GM12878 (cell line): ENCODE measurements at regions not wholly inside any gene's neighbourhood (a gene's known extent, or its start where the extent isn't known, plus 50 kb on each side); places are given as distances from the start of the nearest gene placed in this dataset.

ENCODE experiments used
- ATAC-seq: fragments of 200-7000 bp; cut with Tn5 transposase; 3 replicates; pipeline ENCODE4 v1.9.1; 2020; ENCODE audit warnings: mild to moderate bottlenecking, moderate library complexity
- BruUV-seq: library from RNA; stranded (reverse); fragments of 400-500 nt; replicated peaks from 2 replicates; lab custom pipeline; 2021; lab: Mats Ljungman, UMichigan
- CTCF ChIA-PET: fragments of 300-600 bp; sonication (Branson Sonifier 250); formaldehyde crosslinking; extraction: SDS; loops from one replicate; lab custom pipeline; 2021; ENCODE audit warnings: inconsistent platforms; lab: Yijun Ruan, JAX
- POLR2A ChIA-PET: fragments of 350-600 bp; formaldehyde crosslinking; extraction: SDS; loops from one replicate; lab custom pipeline; 2021; ENCODE audit warnings: inconsistent platforms; lab: Charles Lee
- RAD21 ChIA-PET: fragments of 300-600 bp; sonication (Branson Sonifier 250); formaldehyde crosslinking; loops from one replicate; lab custom pipeline; 2023; ENCODE audit warnings: antibody characterized with exemption; ENCODE audit not compliant: unreplicated experiment; lab: Charles Lee
- SMC1A ChIA-PET: fragments of 300-600 bp; sonication (Branson Sonifier 250); formaldehyde crosslinking; loops from one replicate; lab custom pipeline; 2023; ENCODE audit not compliant: unreplicated experiment, uncharacterized antibody; lab: Charles Lee
- DNase-seq: peaks from one replicate; pipeline ENCODE4 v3.0.0-alpha.2; 2011; ENCODE audit warnings: low read depth, low spot score
- FAIRE-seq: peaks from 3 replicates; lab custom pipeline; 2011; peaks lifted over from hg19 to GRCh38; lab: Jason Lieb, UNC
- H2AFZ ChIP-seq: 2 replicates; pipeline ENCODE4 v1.6.0; 2011; ENCODE audit warnings: low read depth, low read length, control low read depth; ENCODE audit not compliant: control insufficient read depth
- H3K27ac ChIP-seq: 2 replicates; pipeline ENCODE4 v1.5.1; 2011; ENCODE audit warnings: control low read depth; ENCODE audit not compliant: control insufficient read depth, insufficient read depth
- H3K27me3 ChIP-seq, 2 experiments: replicated peaks in 1 of 2; 2 replicates each; pipeline versions ENCODE4 v1.6.0 to v1.6.1; 2011; ENCODE audit warnings: low read length in 1 of 2; ENCODE audit not compliant: control insufficient read depth in 2 of 2, insufficient read depth in 2 of 2
- H3K36me3 ChIP-seq, 2 experiments: 2 replicates each; pipeline ENCODE4 v1.5.1; 2011; ENCODE audit warnings: low read length in 1 of 2; ENCODE audit not compliant: control insufficient read depth in 2 of 2, insufficient read depth in 2 of 2
- H3K4me1 ChIP-seq: 2 replicates; pipeline ENCODE4 v1.6.1; 2011; ENCODE audit warnings: mild to moderate bottlenecking, low read length, moderate library complexity, mixed read lengths; ENCODE audit not compliant: control insufficient read depth, insufficient read depth
- H3K4me2 ChIP-seq: 2 replicates; pipeline ENCODE4 v1.6.0; 2011; ENCODE audit warnings: control low read depth; ENCODE audit not compliant: control insufficient read depth, insufficient read depth
- H3K4me3 ChIP-seq: fragments of 200-600 bp; sonication (generic); 2 replicates; pipeline ENCODE4 v1.5.1; 2016
- H3K79me2 ChIP-seq: 2 replicates; pipeline ENCODE4 v1.6.0; 2011; ENCODE audit warnings: low read length; ENCODE audit not compliant: control insufficient read depth, insufficient read depth
- H3K9ac ChIP-seq: 2 replicates; pipeline ENCODE4 v1.8.0; 2011; ENCODE audit warnings: low read length, control low read depth, mixed read lengths; ENCODE audit not compliant: control insufficient read depth, insufficient read depth
- H3K9me3 ChIP-seq: replicated peaks from 3 replicates; pipeline ENCODE4 v1.5.1; 2011; ENCODE audit warnings: mild to moderate bottlenecking, low read length; ENCODE audit not compliant: control insufficient read depth, insufficient read depth
- H4K20me1 ChIP-seq: 2 replicates; pipeline ENCODE4 v1.6.0; 2011; ENCODE audit not compliant: control insufficient read depth, insufficient read depth
- CBFB ChIP-seq: IDR thresholded peaks from 2 replicates; pipeline ENCODE4 v1.6.1; 2016; ENCODE audit warnings: antibody characterized with exemption, low read depth
- E4F1 ChIP-seq: fragments of 450-650 bp; IDR thresholded peaks from 2 replicates; pipeline ENCODE4 v1.6.1; 2018; ENCODE audit warnings: borderline replicate concordance, mild to moderate bottlenecking; ENCODE audit not compliant: partially characterized antibody
- EGR1 ChIP-seq, 2 experiments: IDR thresholded peaks; 1 replicate in 1 of 2; 2 replicates in 1 of 2; pipeline ENCODE4 v1.6.1; 2011 to 2012; ENCODE audit warnings: low read depth in 2 of 2, low read length in 2 of 2, borderline replicate concordance in 1 of 2, mild to moderate bottlenecking in 1 of 2, moderate library complexity in 1 of 2
- IKZF1 ChIP-seq: fragments of 450-650 bp; conservative IDR thresholded peaks from 2 replicates; pipeline ENCODE4 v1.6.1; 2017; ENCODE audit warnings: antibody characterized with exemption, mild to moderate bottlenecking
- NBN ChIP-seq: fragments of 450-650 bp; IDR thresholded peaks from 2 replicates; pipeline ENCODE4 v1.6.1; 2016
- NFYB ChIP-seq: IDR thresholded peaks from 2 replicates; pipeline ENCODE4 v1.6.1; 2011; ENCODE audit warnings: low read depth, mild to moderate bottlenecking, low read length, improper control_type of control experiment, moderate library complexity; ENCODE audit not compliant: insufficient read depth
- NR2C1 ChIP-seq: fragments of 450-650 bp; IDR thresholded peaks from 2 replicates; pipeline ENCODE4 v1.6.1; 2017; ENCODE audit warnings: antibody characterized with exemption, mild to moderate bottlenecking, moderate library complexity
- PAX8 ChIP-seq: fragments of 450-650 bp; IDR thresholded peaks from 2 replicates; pipeline ENCODE4 v1.6.1; 2017; ENCODE audit warnings: mild to moderate bottlenecking, moderate library complexity
- POU2F2 ChIP-seq: IDR thresholded peaks from 3 replicates; pipeline ENCODE4 v1.6.1; 2011; ENCODE audit warnings: low read depth, mild to moderate bottlenecking, low read length, borderline replicate concordance
- SUPT20H ChIP-seq: IDR thresholded peaks from 2 replicates; pipeline ENCODE4 v1.6.1; 2011; ENCODE audit warnings: low read depth, mild to moderate bottlenecking, low read length, moderate library complexity, borderline replicate concordance; ENCODE audit not compliant: control insufficient read depth
- TCF3 ChIP-seq: IDR thresholded peaks from 2 replicates; pipeline ENCODE4 v1.6.1; 2012; ENCODE audit warnings: low read depth, mild to moderate bottlenecking, low read length, borderline replicate concordance; ENCODE audit not compliant: insufficient read depth
- YY1 ChIP-seq: IDR thresholded peaks from 2 replicates; pipeline ENCODE4 v1.6.1; 2011; ENCODE audit warnings: low read depth, mild to moderate bottlenecking, low read length
- ZNF274 ChIP-seq: IDR thresholded peaks from one replicate; pipeline ENCODE4 v1.8.0; 2011; ENCODE audit not compliant: insufficient read length, insufficient read depth
- ZZZ3 ChIP-seq: IDR thresholded peaks from 2 replicates; pipeline ENCODE4 v1.6.1; 2011; ENCODE audit warnings: low read depth; ENCODE audit not compliant: control insufficient read depth, insufficient read length
- in situ Hi-C: fragments of 300-500 bp; cut with MboI; formaldehyde crosslinking; loops from 9 replicates; pipeline ENCODE4 v1.14.3; 2018; ENCODE audit warnings: mixed read lengths
- intact Hi-C: fragments of 100-400 bp; cut with micrococcal nuclease; formaldehyde crosslinking; loops from one replicate; pipeline ENCODE4 v1.14.2; 2022; ENCODE audit not compliant: unreplicated experiment

- FAIRE-seq (no peak), DNase-seq (no peak), ATAC-seq (no peak)
- ChIA-PET SMC1A (no interaction called here), POLR2A (no interaction called here), RAD21 (no interaction called here), CTCF (no interaction called here)
- H3K9me3 ChIP-seq: no peaks in the 10 kb centered on the region
- no TSS peak for BruUV-seq
- no peak overlapping the region for H3K4me2 ChIP-seq
- H3K27me3 ChIP-seq: no peaks in the 10 kb centered on the region
- H3K27ac ChIP-seq: no peak overlapping the region
- in situ Hi-C loops: no loop called here
- intact Hi-C loops: loop anchor here (10.0 kb wide), 1 partner anchor 703 kb away; the partner anchor contains the start of gene BASP1
- TF ChIP-seq PAX8 (no peak), POU2F2 (no peak), IKZF1 (no peak), TCF3 (no peak), E4F1 (no peak), NR2C1 (no peak), NBN (no peak), ZZZ3 (no peak), YY1 (no peak), SUPT20H (no peak), EGR1 (IDR thresholded peaks at IDR 0.05; ENCODE audit: borderline replicate concordance in 1 of 2, low read depth in 2 of 2, low read length in 2 of 2) (no peak), CBFB (no peak), NFYB (no peak), ZNF274 (no peak)
- H4K20me1 ChIP-seq: no peaks in the 10 kb centered on the region
- no peaks in the 10 kb centered on the region for H3K79me2 ChIP-seq
- H3K4me3 ChIP-seq: no peak overlapping the region
- no peak overlapping the region for H3K9ac ChIP-seq
- no peak overlapping the region for H2AFZ ChIP-seq
- no peaks in the 10 kb centered on the region for H3K36me3 ChIP-seq
- no peaks in the 10 kb centered on the region for H3K4me1 ChIP-seq
Observed at GRCh38 chr5:17917465-17917864, 283.2 kb downstream of the TAF11L14 start.
